SK-N-MC (cell line): ENCODE measurements at regions not wholly inside any gene's neighbourhood (a gene's known extent, or its start where the extent isn't known, plus 50 kb on each side); places are given as distances from the start of the nearest gene placed in this dataset.

Experiments
- EZH2 ChIP-seq: fragments of 200-600 bp; sonication (generic); IDR thresholded peaks from one replicate; pipeline ENCODE4 v1.6.1; 2017; ENCODE audit warnings: antibody characterized with exemption
- FOXP2 ChIP-seq: optimal IDR thresholded peaks from 2 replicates; pipeline ENCODE3; 2011; ENCODE audit warnings: mild to moderate bottlenecking, moderate library complexity; ENCODE audit not compliant: insufficient read depth; ENCODE audit errors: extremely low read length, control extremely low read depth
- POLR2AphosphoS5 ChIP-seq: IDR thresholded peaks from 2 replicates; pipeline ENCODE4 v1.6.1; 2012; ENCODE audit warnings: mild to moderate bottlenecking, low read depth, low read length, borderline replicate concordance

DNA sequence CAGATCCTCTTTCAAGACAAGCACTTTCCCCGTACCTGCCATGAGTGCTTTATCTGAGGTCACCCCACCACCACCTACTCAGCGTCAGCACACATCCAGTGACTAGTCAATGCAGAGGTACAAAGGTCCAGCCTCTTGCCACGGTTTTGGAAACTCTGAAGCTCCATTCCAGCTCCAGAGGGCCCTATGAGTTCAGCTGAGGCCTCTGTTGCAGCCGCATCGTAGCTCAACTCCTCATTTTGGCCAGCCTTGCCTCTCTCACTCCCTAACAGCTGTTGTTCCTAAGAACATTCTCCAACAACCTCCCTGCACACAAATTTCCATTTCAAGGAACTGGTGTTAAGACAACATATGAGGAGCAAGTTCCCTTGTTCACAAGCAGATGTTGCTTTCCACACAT is 405.1 kb upstream of the PROK2 start:
- TF ChIP-seq EZH2 (no peak), POLR2AphosphoS5 (no peak), FOXP2 (no peak)
